ENCODE measurements at regions not wholly inside any gene's neighbourhood (a gene's known extent, or its start where the extent isn't known, plus 50 kb on each side); places are given as distances from the start of the nearest gene placed in this dataset.
"Not testable (repeated sequence)": the region's sequence is repeated elsewhere in the genome, so short reads cannot be mapped to it uniquely, and the experiment has no call there.

DNA sequence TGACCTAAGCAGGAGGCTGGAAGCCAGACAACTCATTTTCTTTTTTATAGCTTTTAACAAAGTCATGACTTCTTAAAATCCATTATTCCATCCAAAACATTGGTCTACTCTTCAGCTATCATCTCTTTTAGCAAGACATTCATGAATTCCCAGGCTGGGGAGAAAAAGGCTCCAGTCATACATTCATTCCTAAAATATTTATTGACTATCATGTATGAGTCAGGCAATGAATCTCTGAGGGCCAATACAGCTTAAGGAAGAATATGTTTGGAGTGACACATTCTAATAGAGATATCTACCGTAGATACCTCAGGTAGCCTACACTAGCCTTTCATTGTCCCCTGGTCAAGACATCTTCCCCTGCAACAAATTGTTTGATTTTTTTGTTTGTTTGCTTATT is 196.4 kb upstream of the NANOGP8 start:
- DNase-seq, result peak; percentile 74

DNA sequence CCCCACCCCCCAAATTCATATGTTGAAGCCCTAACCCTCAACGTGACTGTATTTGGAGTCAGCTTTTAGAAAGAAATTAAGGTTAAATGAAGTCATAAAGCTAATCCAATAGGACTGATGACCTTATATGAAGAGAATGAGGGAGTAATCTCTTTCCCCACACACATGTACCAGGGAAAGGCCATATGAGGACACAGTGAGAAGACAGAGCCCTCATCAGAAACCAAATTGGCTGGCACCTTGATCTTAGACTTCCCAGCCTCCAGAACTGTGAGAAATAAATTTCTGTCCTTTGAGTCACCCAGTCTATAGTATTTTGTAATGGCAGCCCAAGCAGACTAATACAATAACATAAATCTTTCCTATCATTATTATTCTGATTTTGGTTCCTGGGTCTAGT is 194.7 kb upstream of the NANOGP8 start:
- DNase-seq, result peak; percentile 44

DNA sequence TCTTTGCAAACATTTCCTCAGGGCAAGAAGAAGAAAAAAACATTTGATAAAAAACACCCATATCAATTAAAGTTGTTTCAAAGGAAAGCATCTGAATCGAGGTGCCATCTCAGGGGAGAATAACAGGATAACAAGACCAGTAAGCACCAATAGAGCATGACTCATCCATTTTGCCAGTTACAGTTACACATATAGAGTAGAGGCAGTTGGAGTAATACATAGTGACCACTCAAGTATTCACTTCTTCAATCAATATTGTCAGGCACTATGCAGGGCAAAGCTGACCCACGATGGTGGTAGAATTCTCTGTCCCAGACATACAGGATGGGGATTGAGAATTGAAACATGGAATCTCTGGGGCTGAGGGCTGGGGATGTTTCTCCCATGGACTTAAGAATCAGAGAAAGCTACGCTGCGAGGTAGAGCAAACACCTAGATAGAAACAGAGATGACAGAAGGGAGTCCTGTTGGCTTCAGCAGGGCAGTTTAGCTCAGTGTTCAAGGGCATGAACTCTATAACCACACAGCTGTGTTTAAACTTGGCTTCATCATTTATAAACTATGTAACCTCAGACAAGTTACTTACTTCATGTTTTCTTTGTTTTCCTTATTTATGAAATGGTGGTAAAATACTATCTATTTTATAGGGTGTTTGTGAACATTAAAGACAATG is 186.4 kb upstream of the NANOGP8 start:
- DNase-seq, result peak; percentile 32

DNA sequence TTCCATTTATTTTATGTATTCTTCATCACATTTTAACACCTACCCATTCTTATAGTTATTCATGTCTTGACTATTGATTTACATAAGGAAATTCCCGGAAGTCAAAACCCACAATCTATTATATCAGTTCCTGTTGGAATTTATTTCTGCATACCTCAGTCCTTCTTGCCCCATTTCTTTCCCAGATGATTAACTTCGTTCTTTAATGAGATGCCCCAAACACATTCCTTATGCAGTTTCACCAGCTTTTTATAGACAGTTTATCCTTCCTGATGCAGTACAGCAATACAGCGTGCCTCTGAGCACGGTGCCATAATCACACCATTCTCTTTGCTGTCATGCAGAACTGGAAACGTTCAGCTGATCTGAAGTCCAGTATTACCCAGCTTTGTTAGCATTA is 175.8 kb upstream of the NANOGP8 start:
- DNase-seq, result peak; percentile 20

DNA sequence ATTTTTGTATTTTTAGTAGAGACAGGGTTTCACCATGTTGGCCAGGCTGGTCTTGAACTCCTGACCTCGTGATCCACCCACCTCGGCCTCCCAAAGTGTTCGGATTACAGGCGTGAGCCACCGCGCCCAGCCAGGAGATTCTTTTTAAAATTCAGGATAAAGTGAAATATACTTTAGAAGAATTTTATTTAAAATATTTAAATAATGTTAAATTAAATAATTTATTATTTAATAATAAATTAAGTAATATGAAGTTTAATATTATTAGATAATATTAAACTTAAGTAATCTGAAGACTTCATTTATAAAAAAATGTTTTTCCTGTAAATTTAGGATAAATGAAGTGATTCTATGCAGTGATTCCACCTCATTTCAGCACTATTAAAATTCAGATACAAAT is 175.2 kb upstream of the NANOGP8 start:
- DNase-seq, result not testable (repeated sequence)

DNA sequence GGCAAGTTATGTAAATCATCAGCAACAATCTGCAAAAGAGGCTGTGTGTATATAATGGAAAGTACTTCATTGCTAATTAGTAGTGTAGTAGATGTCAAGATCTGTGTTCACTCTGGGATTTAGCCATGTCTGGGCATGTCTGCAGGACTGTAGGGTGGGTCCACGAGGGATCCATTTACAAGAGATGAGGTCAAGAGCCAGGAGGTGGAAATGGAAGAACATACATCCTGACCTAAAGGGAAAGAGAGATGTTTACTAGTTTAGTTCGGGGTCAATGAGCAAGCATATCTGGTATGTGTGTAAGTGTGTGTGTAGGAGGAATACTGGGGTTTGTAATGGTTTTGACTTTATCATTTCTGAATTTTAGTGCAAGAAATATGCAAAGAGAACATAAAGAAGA is 171.5 kb upstream of the NANOGP8 start:
- peak; percentile 11 for DNase-seq

DNA sequence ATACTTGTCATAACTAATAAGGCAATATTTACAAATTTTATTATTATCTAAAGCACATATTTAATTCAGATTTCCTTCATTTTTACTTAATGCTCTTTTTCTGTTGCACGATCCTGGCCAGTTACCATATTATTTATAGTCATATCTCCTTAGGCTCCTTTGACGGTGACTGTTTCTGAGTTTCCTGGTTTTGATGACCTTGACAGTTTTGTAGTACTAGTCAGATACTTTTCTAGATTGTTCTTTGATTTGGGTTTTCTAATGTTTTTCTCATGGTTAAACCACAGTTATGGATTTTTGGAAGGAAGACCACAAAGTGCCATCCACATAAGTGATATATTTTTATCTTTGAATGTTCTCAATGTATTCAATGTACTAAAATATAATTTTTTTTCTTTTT is 171.0 kb upstream of the NANOGP8 start:
- DNase-seq, result no peak

DNA sequence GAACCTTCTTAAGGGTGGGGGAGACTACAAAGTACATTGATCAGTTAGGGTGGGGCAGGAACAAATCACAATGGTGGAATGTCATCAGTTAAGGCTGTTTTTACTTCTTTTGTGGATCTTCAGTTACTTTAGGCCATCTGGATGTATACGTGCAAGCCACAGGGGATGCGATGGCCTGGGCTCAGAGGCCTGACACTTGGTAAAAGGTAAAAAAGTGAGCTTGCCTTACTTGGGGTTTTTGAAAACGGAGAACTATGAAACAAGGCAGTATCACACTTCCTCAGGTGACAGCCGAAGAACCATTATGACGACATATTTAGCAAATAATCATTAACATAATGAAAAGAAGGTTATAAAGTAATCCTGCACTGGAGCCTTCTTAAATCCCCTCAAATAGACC is 169.8 kb upstream of the NANOGP8 start:
- DNase-seq, result not testable (repeated sequence)

DNA sequence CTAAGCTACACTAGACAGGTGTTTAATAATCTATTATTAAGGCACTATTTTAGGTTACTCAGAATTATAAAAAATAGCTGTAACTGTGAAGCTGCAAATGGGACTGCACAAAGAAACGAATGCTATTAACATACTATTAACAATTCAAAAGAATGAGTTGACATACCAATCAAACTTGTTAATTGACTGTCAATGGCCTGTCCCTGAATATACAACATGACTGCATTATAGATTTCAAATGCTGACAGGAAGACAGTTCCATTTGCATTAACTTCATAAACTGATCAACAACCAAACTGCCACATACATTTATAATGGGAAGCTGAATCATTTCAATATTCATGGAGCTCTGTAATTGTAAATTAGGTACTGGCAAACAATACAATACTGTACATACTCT is 169.0 kb upstream of the NANOGP8 start:
- no peak for DNase-seq

DNA sequence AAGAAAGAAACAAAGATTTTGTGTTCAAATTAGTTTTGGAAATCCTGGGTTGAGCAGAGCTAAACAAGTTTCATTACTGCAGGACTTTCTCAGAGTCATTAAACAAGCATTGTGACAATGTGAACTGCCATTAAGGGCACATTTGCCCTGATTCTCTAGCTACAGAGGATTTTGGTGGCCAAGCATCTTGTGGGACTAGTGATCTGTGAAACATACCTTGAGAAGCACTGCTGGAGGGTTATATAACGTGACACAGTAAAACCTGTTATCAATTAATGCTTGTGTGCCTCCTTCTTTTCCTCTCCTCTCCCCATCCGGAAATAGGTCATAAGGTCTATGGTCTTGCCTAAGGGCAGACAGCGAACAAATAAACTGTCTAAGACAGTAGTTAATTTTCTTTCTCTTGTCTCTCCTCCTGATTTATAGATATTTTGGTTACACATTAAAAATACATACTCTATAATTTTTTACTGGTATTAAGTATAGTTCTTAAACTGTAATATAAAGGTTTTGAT is 167.3 kb upstream of the NANOGP8 start:
- no peak for DNase-seq

DNA sequence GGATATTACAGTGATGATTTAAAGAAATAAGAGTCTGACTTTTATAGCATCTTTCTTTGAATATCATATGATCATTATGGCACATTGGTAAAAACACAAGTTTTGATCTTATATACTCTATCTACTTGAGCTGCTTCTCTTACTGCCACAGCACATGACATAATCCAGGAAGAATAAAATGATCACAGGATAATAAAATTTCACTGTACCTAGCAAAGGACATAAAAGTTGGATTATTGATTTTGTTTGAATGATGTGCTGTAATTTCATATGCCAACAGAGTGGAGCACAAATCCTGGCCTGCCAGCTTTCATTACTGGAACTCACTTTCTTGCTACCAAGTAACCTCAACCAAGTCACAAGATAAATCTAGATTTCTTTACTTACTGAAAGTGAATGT is 162.1 kb upstream of the NANOGP8 start:
- no peak for DNase-seq

DNA sequence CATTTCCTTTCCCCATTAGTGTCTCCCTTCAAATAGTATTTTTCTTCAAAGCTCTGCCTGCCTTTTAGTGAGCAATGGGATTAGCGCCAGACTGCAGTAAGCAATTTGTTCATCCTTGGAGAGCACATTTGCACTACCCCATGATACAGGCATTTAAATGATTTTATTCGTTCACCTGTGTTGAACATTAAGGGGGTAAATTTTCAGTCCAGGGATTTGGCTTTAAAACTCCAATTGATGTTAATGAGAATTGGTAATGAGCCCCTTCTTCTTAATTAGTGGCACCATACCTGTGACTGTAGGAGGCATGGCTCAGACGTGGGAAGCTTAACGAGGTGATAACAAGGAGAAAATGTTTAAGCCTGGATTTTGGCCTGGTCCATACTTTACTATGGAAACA is 161.4 kb upstream of the NANOGP8 start:
- no peak for DNase-seq

DNA sequence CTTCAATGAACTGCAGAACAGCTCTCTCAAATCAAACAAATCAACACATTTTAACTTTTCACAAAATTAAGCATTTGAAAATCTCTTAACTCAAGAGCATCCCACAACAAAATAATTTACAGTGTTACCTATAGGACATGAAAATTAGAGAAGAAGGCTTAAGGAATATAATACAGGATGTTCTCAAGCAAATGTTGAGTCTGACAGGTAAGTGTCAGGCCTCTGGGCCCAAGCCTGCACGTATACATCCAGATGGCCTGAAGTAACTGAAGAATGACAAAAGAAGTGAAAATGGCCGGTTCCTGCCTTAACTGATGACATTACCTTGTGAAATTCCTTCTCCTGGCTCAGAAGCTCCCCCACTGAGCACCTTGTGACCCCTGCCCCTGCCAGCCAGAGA is 160.6 kb upstream of the NANOGP8 start:
- DNase-seq, result not testable (repeated sequence)

DNA sequence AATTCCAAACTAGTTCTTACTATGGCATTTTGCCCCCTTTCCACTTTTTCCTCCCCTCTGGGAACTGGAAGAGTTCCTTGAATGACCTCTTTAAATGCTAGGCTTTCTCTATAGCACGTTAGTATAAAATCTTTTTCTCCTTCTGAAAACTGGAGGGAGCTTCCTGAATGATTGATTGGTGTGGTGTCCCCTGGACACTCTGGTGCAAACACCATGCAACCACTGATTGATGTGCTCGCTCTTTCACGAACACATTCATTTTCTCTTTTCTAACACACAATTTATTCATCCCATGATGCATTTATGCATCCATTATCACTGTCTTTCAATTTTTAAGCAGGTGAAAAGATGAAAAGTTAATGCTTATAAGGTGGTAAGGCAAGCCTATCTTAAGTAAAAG is 159.1 kb upstream of the NANOGP8 start:
- peak; percentile 40 for DNase-seq

DNA sequence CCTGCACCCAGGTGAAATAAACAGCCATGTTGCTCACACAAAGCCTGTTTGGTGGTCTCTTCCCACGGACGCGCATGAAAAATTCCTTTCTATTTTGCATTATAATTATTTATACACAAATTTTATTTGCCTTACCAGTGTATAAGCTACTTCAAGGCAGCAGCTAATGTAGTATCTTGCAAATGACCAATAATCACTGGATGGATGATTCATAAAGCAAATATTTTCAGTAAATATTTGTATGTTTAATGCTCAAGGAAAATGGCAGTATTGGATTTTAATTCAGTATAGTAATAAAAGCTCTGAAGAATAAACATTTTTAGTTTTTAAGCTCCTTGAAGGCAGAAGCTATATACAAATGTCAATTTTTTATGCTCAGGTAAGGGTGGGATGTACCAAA is 158.7 kb upstream of the NANOGP8 start:
- DNase-seq, result peak; percentile 31

DNA sequence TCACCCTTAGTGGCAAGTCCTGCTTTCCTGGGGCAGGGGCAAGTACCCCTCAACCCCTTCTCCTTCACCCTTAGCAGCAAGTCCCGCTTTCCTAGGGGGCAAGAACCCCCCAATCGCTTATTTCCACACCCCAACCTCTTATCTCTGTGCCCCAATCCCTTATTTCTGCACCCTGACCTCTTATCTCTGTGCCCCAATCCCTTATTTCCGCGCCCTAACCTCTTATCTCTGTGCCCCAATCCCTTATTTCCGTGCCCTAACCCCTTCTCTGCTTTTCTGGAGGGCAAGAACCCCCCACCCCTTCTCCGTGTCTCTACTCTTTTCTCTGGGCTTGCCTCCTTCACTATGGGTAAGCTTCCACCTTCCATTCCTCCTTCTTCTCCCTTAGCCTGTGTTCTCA is 154.6 kb upstream of the NANOGP8 start:
- not testable (repeated sequence) for DNase-seq

DNA sequence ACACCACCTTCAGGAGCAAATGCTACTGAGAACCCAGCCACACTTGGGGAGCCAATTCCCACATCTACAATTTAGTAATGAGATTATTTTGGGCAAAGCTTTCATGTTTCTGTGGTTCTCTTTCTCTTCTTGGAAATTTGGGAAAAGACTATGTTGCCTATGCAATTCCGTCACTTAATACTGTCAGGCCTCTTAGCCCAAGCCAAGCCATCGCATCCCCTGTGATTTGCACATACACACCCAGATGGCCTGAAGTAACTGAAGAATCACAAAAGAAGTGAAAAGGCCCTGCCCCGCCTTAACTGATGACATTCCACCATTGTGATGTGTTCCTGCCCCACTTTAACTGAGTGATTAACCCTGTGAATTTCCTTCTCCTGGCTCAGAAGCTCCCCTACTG is 153.4 kb upstream of the NANOGP8 start:
- not testable (repeated sequence) for DNase-seq

DNA sequence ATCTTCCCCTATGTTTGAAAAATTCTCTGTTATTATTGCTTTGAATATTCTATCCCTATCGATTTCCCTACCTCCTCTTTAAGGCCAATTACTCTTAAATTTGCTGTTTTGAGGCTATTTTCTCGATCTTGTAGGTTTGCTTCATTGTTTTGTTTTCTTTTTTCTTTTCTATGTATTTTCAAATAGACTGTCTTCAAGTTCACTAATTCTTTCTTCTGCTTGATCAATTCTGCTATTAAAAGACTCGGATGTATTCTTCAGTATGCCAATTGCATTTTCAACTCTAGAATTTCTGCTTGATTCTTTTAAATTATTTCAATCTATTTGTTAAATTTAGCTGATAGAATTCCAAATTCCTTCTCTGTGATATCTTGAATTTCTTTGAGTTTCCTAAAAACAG is 144.0 kb upstream of the NANOGP8 start:
- DNase-seq, result no peak

DNA sequence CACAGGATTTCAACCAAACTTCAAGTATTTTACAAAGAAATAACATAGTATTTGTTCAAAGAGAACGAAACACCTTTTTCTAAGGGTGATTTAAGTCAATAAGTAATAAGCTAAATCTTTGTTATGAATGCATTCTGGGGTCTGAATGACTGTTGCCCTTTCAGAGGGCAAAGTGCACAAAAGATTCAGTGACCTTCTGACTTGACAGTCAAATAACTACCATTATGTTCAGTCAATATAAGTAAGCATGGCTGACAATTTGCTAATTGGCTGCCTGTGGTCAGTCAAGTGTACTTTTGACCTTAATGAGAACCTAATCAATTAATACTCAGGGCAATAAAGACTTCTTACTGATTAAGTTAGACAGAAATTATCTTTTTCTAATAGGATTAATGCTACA is 133.1 kb upstream of the NANOGP8 start:
- DNase-seq, result no peak

DNA sequence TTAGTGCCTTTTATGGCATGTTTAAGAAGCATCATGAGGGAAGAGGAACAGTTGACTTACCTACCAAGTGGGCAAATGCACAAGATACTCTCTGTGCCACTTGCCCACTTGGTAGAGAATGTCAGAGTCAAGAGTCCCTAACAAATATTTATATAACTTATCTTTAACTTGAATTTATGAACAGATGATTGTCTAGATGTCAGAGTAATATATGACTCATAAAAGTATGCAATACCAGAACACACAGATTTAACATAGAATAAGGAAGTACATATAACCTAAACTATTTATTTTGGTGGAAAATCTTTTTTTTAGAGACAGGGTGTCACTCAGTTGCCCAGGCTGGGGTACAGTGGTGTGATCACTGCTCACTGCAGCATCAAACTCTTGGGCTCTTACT is 130.0 kb upstream of the NANOGP8 start:
- DNase-seq, result no peak

DNA sequence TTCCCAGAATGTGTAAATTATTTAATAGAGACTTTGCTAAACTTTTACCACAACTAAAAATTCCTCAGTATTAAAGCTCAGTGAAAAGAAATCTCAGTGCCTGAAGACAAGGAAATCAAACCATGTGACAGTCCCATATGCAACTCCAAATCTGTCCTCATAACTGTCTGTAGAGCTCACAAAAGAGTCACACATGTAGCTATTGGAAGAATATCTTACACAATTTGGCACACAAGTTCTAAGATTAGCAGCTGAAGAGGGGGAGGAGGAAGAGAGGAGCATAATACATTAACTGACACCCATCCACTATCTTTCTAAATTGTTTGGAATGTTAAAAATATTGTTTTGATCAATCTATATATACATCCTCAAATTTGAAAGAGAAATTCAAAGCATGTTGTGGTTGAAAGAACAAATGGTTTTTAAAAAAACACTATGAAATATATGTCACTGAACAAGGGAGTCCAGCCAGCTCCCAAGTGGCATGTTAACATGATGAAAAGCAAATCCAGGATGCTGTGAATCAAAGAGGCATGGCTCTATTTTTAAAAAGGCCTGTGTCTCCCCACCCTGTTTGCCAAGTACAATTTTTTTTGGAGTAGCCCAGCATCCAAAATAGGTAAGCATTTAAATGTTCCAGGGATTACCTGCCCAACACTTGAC is 126.3 kb upstream of the NANOGP8 start:
- no peak for DNase-seq

DNA sequence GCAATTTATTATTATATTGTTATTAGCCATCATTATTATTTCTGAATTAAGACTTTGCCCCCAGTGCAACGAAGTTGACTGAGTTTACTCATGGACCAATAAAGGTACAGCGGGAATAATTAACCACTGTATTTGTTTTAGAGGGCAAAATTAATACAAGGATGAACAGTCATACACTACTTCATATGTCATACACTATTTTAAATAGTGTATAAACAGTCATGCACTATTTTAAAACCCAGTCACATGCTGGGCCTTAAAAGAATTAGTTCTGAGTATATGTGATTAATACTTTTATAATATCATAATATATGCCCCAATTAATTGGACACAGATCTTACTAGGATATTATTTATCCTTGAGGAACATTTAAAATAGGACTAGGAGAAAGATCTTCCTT is 125.3 kb upstream of the NANOGP8 start:
- DNase-seq, result no peak

DNA sequence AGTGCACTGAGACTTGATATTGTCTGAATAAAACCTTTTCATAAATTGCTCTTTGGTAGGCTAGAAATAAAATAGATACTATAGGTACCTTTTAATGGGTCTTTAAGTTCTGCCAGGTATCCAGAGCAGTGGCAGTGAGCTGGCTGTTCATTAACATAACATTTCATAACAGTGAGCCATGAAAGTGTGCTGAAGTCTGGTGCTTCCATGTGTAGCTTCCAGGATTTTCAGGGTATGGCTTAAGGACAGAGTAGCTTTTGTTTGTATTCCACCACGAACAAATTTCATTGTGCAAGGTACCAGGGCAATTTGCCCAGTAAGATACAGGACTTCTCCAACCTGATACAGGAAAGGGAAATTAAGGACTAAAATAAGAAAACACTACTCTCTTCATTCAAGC is 124.7 kb upstream of the NANOGP8 start:
- no peak for DNase-seq

DNA sequence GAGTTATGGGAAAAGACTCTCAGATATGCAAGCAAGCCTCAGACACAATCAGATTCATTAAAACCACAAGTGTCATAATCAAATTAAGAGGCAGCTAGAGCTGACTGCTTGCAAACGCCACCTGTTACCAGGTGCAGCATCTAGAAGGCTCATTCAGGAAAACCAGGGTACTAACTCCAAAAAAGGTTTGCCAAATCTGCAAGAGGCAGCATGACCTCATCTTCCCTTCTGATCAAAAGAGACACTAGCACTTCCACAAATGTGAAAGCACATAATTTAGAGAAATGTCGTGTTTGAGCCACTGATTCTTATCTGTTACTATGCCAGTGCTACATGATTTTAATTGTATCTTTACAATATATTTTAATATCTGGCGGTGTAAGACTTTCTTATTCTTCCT is 123.3 kb upstream of the NANOGP8 start:
- DNase-seq, result no peak
